ENCODE measurements at regions not wholly inside any gene's neighbourhood (a gene's known extent, or its start where the extent isn't known, plus 50 kb on each side); places are given as distances from the start of the nearest gene placed in this dataset.

GRCh38 chr4:179728305-179728704 lies 2286.1 kb upstream of the AGA start:
- TF ChIP-seq YY1 (IDR thresholded peaks at IDR 0.05; ENCODE audit: insufficient read depth, insufficient read length) (no peak), ZNF274 (IDR thresholded peaks at IDR 0.05; ENCODE audit: low read depth, low read length) (no peak)

All from NT2/D1 (cell line).